ENCODE measurements at regions not wholly inside any gene's neighbourhood (a gene's known extent, or its start where the extent isn't known, plus 50 kb on each side); places are given as distances from the start of the nearest gene placed in this dataset.
A peak's percentile ranks its signal among the peaks of the same experiment; 100 is the strongest.

GRCh38 chr12:42695490-42695995 is 106.0 kb upstream of the PRICKLE1 start:
- no peak for TF ChIP-seq CTCF (IDR thresholded peaks at IDR 0.05)
- DNase-seq, result no peak
- Mint-ChIP-seq H3K9me3 (no peaks in the 10 kb centered on the region; the same call in 1 of the 2 replicates), H3K4me1 (ENCODE audit: low read depth) (no peaks in the 10 kb centered on the region), H3K36me3 (ENCODE audit: low read depth) (no peaks in the 10 kb centered on the region), H3K27ac (no peak overlapping the region), H3K27me3 (ENCODE audit: insufficient read depth) (no peaks in the 10 kb centered on the region; the same call in 1 of the 2 replicates), H3K4me3 (no peak overlapping the region; the same call in 1 of the 2 replicates)

DNA sequence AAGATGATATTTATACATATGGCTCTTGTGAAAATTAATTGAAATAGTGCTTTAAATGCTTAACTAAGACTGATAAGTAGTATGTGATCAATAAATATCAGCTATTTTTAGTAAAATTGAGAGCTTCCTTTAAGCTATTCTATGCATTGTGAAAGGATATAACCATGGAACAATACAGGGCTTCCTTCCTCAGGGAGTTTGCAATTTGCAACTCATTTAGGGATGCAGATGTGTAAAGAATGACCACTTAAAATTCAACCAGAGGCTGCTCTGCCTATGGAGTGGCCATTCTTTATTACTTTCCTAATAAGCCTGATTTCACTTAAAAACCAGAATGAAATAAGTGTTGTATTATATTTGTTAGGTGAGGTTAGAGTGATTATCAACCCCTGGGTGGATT is 103.2 kb upstream of the PRICKLE1 start:
- no peaks in the 10 kb centered on the region for H3K36me3 Mint-ChIP-seq (ENCODE audit: low read depth)
- H3K4me1 Mint-ChIP-seq (ENCODE audit: low read depth), result no peaks in the 10 kb centered on the region
- no peaks in the 10 kb centered on the region for H3K27me3 Mint-ChIP-seq (ENCODE audit: insufficient read depth)
- no peak overlapping the region for H3K27ac Mint-ChIP-seq
- no peak for DNase-seq
- no peak overlapping the region for H3K4me3 Mint-ChIP-seq
- no peak for TF ChIP-seq CTCF (IDR thresholded peaks at IDR 0.05)
- no peaks in the 10 kb centered on the region; the same call in 1 of the 2 replicates for H3K9me3 Mint-ChIP-seq

DNA sequence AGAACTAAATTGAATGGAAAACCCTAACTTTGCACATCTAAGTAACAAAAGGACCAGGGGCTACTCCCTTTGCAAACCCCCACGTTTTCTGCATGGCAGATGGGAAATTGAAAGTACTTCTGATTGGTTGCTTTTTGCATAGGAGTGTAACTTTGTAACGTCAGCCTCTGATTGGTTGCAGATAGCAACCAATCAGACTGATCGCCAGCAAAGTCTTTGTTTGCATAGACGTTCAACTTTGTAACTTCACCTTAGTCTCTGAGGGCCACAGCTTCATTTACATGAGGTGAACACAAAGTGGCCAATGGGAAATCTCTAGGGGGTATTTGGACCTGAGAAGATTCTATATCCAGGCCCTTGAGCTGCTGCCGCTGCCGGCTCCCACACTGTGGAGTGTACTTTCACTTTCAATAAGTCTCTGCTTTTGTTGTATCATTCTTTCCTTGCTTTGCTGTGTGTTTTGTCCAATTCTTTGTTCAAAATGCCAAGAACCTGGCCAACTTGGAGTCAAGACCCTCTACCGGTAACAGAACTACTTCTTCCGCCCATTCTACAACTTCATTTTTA is 102.5 kb upstream of the PRICKLE1 start:
- no peak overlapping the region for H3K27ac Mint-ChIP-seq
- no peaks in the 10 kb centered on the region for H3K36me3 Mint-ChIP-seq (ENCODE audit: low read depth)
- no peaks in the 10 kb centered on the region for H3K4me1 Mint-ChIP-seq (ENCODE audit: low read depth)
- no peak for DNase-seq
- peak overlapping the region; percentile 32; the same call in 1 of the 2 replicates for H3K4me3 Mint-ChIP-seq
- no peaks in the 10 kb centered on the region; the same call in 1 of the 2 replicates for H3K9me3 Mint-ChIP-seq
- H3K27me3 Mint-ChIP-seq (ENCODE audit: insufficient read depth), result no peaks in the 10 kb centered on the region
- TF ChIP-seq CTCF (IDR thresholded peaks at IDR 0.05), result no peak

DNA sequence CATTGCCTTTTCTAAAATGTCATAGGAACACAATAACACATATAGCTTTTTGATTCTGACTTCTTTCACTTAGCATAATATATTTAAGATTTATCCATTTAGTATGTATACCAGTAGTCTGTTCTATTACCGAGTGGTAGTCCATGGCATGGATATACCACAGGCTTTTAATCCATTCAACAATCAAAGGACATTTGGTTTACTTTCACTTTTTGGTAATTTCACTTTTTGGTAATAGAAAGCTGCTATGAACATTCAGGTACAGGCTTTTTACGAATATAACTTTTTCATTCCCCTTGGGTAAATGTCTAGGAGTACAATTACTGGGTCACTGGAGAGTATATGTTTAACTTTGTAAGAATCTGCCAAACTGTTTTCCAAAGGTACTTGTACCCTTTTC is 100.7 kb upstream of the PRICKLE1 start:
- Mint-ChIP-seq H3K36me3 (ENCODE audit: low read depth) (no peaks in the 10 kb centered on the region), H3K9me3 (no peaks in the 10 kb centered on the region; the same call in 1 of the 2 replicates), H3K27ac (no peak overlapping the region), H3K4me1 (ENCODE audit: low read depth) (no peaks in the 10 kb centered on the region), H3K4me3 (no peak overlapping the region), H3K27me3 (ENCODE audit: insufficient read depth) (no peaks in the 10 kb centered on the region)
- no peak for TF ChIP-seq CTCF (IDR thresholded peaks at IDR 0.05)
- no peak for DNase-seq

DNA sequence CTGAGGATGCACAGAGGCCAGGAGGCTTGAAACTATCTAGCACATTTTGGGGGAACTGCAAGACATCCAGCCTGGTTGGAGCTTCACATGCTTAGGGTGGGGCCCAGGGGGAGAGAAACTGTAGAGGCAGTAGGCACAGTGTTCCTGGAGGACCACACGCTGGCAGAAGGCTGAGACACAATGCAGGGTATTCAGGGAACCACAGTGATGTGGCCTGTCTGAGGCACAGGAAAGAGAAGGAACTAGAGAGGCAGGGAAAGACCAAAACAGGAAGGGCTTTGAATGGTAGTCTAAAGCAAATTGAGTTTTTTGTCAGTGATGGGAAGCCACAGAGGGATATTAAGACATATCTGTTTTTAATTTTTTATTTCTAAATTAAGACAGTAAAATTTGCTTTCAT is 100.2 kb upstream of the PRICKLE1 start:
- no peaks in the 10 kb centered on the region for H3K36me3 Mint-ChIP-seq (ENCODE audit: low read depth)
- no peaks in the 10 kb centered on the region for H3K27me3 Mint-ChIP-seq (ENCODE audit: insufficient read depth)
- H3K4me3 Mint-ChIP-seq, result no peak overlapping the region
- no peak for TF ChIP-seq CTCF (IDR thresholded peaks at IDR 0.05)
- no peak overlapping the region for H3K27ac Mint-ChIP-seq
- no peak for DNase-seq
- no peaks in the 10 kb centered on the region; the same call in 1 of the 2 replicates for H3K9me3 Mint-ChIP-seq
- no peaks in the 10 kb centered on the region for H3K4me1 Mint-ChIP-seq (ENCODE audit: low read depth)
